Liver (tissue), 8 donors: ENCODE measurements at regions not wholly inside any gene's neighbourhood (a gene's known extent, or its start where the extent isn't known, plus 50 kb on each side); places are given as distances from the start of the nearest gene placed in this dataset.
"Not testable (repeated sequence)": the region's sequence is repeated elsewhere in the genome, so short reads cannot be mapped to it uniquely, and the experiment has no call there.

Experiments used
- DNase-seq: peaks from one replicate; pipeline ENCODE4 v3.0.0-alpha.2; 2017; ENCODE audit warnings: low spot score
- H3K27ac ChIP-seq, 2 donors: one replicate each; pipeline ENCODE4 v1.7.0; 2013; ENCODE audit warnings: inconsistent platforms in 2 of 2, low read length in 2 of 2, control low read depth in 1 of 2, low read depth in 1 of 2, mild to moderate bottlenecking in 1 of 2
- H3K27me3 ChIP-seq, 4 donors: one replicate each; pipeline versions ENCODE4 v1.6.1 to v1.7.0; 2013; ENCODE audit warnings: low read length in 3 of 4, inconsistent platforms in 1 of 4, mild to moderate bottlenecking in 1 of 4, moderate library complexity in 1 of 4; ENCODE audit not compliant: control insufficient read depth in 4 of 4, insufficient read depth in 4 of 4
- H3K36me3 ChIP-seq, 4 donors: one replicate each; pipeline versions ENCODE4 v1.6.1 to v1.7.0; 2013; ENCODE audit warnings: low read length in 3 of 4, mild to moderate bottlenecking in 3 of 4, low read depth in 1 of 4, moderate library complexity in 1 of 4; ENCODE audit not compliant: control insufficient read depth in 4 of 4, insufficient read depth in 3 of 4
- H3K4me1 ChIP-seq, 4 donors: one replicate each; pipeline versions ENCODE4 v1.6.1 to v1.7.0; 2013; ENCODE audit warnings: low read length in 3 of 4, mild to moderate bottlenecking in 3 of 4, moderate library complexity in 1 of 4; ENCODE audit not compliant: control insufficient read depth in 4 of 4, insufficient read depth in 4 of 4
- H3K4me3 ChIP-seq, 3 donors: one replicate each; pipeline versions ENCODE4 v1.6.1 to v1.7.0; 2013; ENCODE audit warnings: low read length in 3 of 3, control low read depth in 1 of 3, low read depth in 1 of 3, mild to moderate bottlenecking in 1 of 3
- H3K9ac ChIP-seq, 2 donors: one replicate each; pipeline ENCODE4 v1.7.0; 2013; ENCODE audit warnings: low read length in 2 of 2, mild to moderate bottlenecking in 2 of 2, moderate library complexity in 2 of 2, control low read depth in 1 of 2, low read depth in 1 of 2
- H3K9me3 ChIP-seq, 4 donors: one replicate each; pipeline versions ENCODE4 v1.6.1 to v1.7.0; 2013; ENCODE audit warnings: low read length in 3 of 4; ENCODE audit not compliant: control insufficient read depth in 4 of 4
- EGR1 ChIP-seq, 2 donors: IDR thresholded peaks; 2 replicates each; pipeline ENCODE4 v1.6.1; 2016 to 2018; ENCODE audit warnings: antibody characterized with exemption in 2 of 2, low read depth in 2 of 2
- FOXA1 ChIP-seq: IDR thresholded peaks from 2 replicates; pipeline ENCODE4 v1.6.1; 2016; ENCODE audit warnings: antibody characterized with exemption
- FOXA2 ChIP-seq: IDR thresholded peaks from 2 replicates; pipeline ENCODE4 v1.6.1; 2016; ENCODE audit warnings: antibody characterized with exemption
- GABPA ChIP-seq, 2 donors: IDR thresholded peaks in 1 of 2; conservative IDR thresholded peaks in 1 of 2; 2 replicates each; pipeline ENCODE4 v1.6.1; 2016; ENCODE audit warnings: antibody characterized with exemption in 2 of 2, mild to moderate bottlenecking in 1 of 2, moderate library complexity in 1 of 2
- HNF4A ChIP-seq, 2 donors: conservative IDR thresholded peaks; 2 replicates each; pipeline ENCODE4 v1.6.1; 2016; ENCODE audit warnings: antibody characterized with exemption in 2 of 2, mild to moderate bottlenecking in 2 of 2
- HNF4G ChIP-seq: IDR thresholded peaks from 2 replicates; pipeline ENCODE4 v1.6.1; 2016; ENCODE audit warnings: antibody characterized with exemption
- JUND ChIP-seq, 2 donors: IDR thresholded peaks; 2 replicates each; pipeline ENCODE4 v1.6.1; 2016; ENCODE audit warnings: antibody characterized with exemption in 2 of 2
- NR2F2 ChIP-seq: IDR thresholded peaks from 2 replicates; pipeline ENCODE4 v1.6.1; 2016; ENCODE audit warnings: antibody characterized with exemption
- RAD21 ChIP-seq, 2 donors: IDR thresholded peaks; 2 replicates each; pipeline ENCODE4 v1.6.1; 2016; ENCODE audit warnings: antibody characterized with exemption in 2 of 2, mild to moderate bottlenecking in 2 of 2
- RXRA ChIP-seq, 2 donors: IDR thresholded peaks; 2 replicates each; pipeline ENCODE4 v1.6.1; 2017 to 2018; ENCODE audit warnings: antibody characterized with exemption in 2 of 2, mild to moderate bottlenecking in 1 of 2
- SP1 ChIP-seq: IDR thresholded peaks from 2 replicates; pipeline ENCODE4 v1.6.1; 2018; ENCODE audit warnings: antibody characterized with exemption, mild to moderate bottlenecking
- TAF1 ChIP-seq: conservative IDR thresholded peaks from 2 replicates; pipeline ENCODE4 v1.6.1; 2016; ENCODE audit warnings: antibody characterized with exemption, mild to moderate bottlenecking
- YY1 ChIP-seq: IDR thresholded peaks from 2 replicates; pipeline ENCODE4 v1.6.1; 2016; ENCODE audit warnings: antibody characterized with exemption, mild to moderate bottlenecking
- WGBS: extraction: QIAGEN DNeasy Blood & Tissue Kit; methylation state at CpG from one replicate; pipeline ENCODE4 v1.1.7; 2013; 5-methylcytosine and 5-hydroxymethylcytosine counted together
- TF ChIP-seq, protein P1 (sequence below): IDR thresholded peaks from 2 replicates; pipeline ENCODE4 v1.6.1; 2016; ENCODE audit warnings: antibody characterized with exemption
- TF ChIP-seq, protein P2 (sequence below): IDR thresholded peaks from 2 replicates; pipeline ENCODE4 v1.6.1; 2016; ENCODE audit warnings: antibody characterized with exemption
- TF ChIP-seq, protein P3 (sequence below): IDR thresholded peaks from 2 replicates; pipeline ENCODE4 v1.6.1; 2016; ENCODE audit warnings: antibody characterized with exemption, mild to moderate bottlenecking
- TF ChIP-seq, protein P4 (sequence below): fragments of 150-350 bp; IDR thresholded peaks from 2 replicates; pipeline ENCODE4 v1.5.1; 2017; ENCODE audit warnings: improper control_type of control experiment, low read depth, low read length; ENCODE audit not compliant: missing input control
- TF ChIP-seq, protein P5 (sequence below): IDR thresholded peaks from 2 replicates; pipeline ENCODE4 v1.6.1; 2016; ENCODE audit warnings: antibody characterized with exemption
- donor health status: healthy.
- donor health status: healthy.
- donor health status: healthy.
- donor health status: healthy.
- donor health status: healthy.

DNA sequence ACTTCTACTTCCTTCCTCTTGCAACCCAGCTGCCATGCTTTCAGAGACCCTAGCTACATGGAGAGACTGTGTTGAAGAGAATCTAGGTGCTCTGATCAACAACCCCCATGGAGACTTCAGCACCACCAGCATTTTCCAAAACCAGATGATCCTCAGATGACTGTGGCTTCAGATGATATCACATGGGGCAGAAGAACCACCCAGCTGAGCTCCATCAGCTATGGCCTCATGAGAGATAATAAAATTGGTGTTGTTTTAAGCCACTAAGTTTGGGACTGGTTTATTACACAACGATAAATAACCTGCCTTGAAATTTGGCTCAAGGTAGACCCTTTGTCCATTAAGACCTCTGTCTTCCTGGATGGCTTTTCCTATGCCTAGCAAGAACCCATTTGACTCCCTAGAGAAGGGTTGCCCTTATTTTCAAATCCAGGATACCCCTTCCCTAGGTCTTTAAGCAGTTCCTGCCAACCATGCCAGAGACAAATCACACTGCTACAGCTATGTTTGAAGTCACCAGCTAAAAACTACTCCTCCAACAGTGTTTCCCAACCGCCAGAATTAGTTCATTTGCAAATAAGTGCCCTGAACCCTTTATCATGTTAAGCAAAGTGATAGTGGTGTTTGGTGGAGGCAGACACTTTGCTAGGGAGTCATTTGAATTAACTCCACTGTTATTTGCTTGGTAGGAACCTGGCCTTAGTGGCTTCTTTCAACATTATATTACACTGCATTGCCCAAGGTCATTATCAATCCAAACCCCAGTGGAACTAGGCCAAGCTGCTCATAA is 136.9 kb upstream of the PALS2 start:
- Histone ChIP-seq H3K27ac (no peak overlapping the region), H3K36me3 (no peaks in the 10 kb centered on the region), H3K4me3 (no peak overlapping the region), H3K27me3 (no peaks in the 10 kb centered on the region), H3K9me3 (no peaks in the 10 kb centered on the region), H3K9ac (no peak overlapping the region), H3K4me1 (peaks cover 0 to 8% (median 3%) of the 10 kb centered on the region in 4 donors)
- WGBS = 73% methylated on average over 2 of the region's 2 CpGs
- no peak for DNase-seq
- TF ChIP-seq HNF4A (conservative IDR thresholded peaks at IDR 0.05) (peak in 1 of 2 donors; percentile 28), RXRA (IDR thresholded peaks at IDR 0.05) (no peak), GABPA (IDR thresholded peaks at IDR 0.05 in 1 of 2, conservative IDR thresholded peaks at IDR 0.05 in 1 of 2) (no peak), YY1 (no peak)
- TF ChIP-seq, protein P1, sequence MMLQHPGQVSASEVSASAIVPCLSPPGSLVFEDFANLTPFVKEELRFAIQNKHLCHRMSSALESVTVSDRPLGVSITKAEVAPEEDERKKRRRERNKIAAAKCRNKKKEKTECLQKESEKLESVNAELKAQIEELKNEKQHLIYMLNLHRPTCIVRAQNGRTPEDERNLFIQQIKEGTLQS = no peak

DNA sequence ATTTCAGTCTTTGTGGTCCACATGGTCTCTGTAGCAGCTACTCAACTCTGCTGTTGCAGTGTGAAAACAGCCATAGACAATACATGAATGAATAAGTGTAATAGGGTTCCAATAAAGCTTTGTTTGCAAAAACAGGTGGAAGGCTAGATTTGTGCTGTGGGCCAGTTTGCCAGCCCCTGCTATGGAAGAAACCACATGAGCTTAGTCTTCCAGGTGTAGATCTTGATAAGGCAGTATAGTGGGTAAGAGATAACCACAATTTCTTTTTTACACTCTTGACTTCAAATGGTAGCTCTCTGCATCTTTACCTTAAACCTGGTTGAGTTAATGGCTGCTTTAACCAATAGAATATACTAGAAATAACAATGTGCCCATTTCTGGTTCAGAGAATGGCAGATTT is 135.0 kb upstream of the PALS2 start:
- Histone ChIP-seq H3K4me1 (peaks cover 0 to 8% (median 3%) of the 10 kb centered on the region in 4 donors), H3K9me3 (no peaks in the 10 kb centered on the region), H3K36me3 (no peaks in the 10 kb centered on the region), H3K27me3 (no peaks in the 10 kb centered on the region), H3K27ac (no peak overlapping the region), H3K9ac (no peak overlapping the region), H3K4me3 (no peak overlapping the region)
- TF ChIP-seq, protein P2, sequence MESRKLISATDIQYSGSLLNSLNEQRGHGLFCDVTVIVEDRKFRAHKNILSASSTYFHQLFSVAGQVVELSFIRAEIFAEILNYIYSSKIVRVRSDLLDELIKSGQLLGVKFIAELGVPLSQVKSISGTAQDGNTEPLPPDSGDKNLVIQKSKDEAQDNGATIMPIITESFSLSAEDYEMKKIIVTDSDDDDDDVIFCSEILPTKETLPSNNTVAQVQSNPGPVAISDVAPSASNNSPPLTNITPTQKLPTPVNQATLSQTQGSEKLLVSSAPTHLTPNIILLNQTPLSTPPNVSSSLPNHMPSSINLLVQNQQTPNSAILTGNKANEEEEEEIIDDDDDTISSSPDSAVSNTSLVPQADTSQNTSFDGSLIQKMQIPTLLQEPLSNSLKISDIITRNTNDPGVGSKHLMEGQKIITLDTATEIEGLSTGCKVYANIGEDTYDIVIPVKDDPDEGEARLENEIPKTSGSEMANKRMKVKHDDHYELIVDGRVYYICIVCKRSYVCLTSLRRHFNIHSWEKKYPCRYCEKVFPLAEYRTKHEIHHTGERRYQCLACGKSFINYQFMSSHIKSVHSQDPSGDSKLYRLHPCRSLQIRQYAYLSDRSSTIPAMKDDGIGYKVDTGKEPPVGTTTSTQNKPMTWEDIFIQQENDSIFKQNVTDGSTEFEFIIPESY = no peak
- TF ChIP-seq, protein P3, sequence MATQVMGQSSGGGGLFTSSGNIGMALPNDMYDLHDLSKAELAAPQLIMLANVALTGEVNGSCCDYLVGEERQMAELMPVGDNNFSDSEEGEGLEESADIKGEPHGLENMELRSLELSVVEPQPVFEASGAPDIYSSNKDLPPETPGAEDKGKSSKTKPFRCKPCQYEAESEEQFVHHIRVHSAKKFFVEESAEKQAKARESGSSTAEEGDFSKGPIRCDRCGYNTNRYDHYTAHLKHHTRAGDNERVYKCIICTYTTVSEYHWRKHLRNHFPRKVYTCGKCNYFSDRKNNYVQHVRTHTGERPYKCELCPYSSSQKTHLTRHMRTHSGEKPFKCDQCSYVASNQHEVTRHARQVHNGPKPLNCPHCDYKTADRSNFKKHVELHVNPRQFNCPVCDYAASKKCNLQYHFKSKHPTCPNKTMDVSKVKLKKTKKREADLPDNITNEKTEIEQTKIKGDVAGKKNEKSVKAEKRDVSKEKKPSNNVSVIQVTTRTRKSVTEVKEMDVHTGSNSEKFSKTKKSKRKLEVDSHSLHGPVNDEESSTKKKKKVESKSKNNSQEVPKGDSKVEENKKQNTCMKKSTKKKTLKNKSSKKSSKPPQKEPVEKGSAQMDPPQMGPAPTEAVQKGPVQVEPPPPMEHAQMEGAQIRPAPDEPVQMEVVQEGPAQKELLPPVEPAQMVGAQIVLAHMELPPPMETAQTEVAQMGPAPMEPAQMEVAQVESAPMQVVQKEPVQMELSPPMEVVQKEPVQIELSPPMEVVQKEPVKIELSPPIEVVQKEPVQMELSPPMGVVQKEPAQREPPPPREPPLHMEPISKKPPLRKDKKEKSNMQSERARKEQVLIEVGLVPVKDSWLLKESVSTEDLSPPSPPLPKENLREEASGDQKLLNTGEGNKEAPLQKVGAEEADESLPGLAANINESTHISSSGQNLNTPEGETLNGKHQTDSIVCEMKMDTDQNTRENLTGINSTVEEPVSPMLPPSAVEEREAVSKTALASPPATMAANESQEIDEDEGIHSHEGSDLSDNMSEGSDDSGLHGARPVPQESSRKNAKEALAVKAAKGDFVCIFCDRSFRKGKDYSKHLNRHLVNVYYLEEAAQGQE = no peak
- TF ChIP-seq RXRA (IDR thresholded peaks at IDR 0.05) (no peak), HNF4G (no peak), HNF4A (conservative IDR thresholded peaks at IDR 0.05) (no peak), NR2F2 (no peak), RAD21 (IDR thresholded peaks at IDR 0.05) (no peak), TAF1 (no peak), EGR1 (IDR thresholded peaks at IDR 0.05; ENCODE audit: low read depth in 2 of 2) (no peak), YY1 (no peak), FOXA2 (no peak), GABPA (IDR thresholded peaks at IDR 0.05 in 1 of 2, conservative IDR thresholded peaks at IDR 0.05 in 1 of 2) (no peak), FOXA1 (no peak), JUND (IDR thresholded peaks at IDR 0.05) (no peak), SP1 (no peak)
- TF ChIP-seq, protein P4, sequence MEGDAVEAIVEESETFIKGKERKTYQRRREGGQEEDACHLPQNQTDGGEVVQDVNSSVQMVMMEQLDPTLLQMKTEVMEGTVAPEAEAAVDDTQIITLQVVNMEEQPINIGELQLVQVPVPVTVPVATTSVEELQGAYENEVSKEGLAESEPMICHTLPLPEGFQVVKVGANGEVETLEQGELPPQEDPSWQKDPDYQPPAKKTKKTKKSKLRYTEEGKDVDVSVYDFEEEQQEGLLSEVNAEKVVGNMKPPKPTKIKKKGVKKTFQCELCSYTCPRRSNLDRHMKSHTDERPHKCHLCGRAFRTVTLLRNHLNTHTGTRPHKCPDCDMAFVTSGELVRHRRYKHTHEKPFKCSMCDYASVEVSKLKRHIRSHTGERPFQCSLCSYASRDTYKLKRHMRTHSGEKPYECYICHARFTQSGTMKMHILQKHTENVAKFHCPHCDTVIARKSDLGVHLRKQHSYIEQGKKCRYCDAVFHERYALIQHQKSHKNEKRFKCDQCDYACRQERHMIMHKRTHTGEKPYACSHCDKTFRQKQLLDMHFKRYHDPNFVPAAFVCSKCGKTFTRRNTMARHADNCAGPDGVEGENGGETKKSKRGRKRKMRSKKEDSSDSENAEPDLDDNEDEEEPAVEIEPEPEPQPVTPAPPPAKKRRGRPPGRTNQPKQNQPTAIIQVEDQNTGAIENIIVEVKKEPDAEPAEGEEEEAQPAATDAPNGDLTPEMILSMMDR = no peak
- TF ChIP-seq, protein P5, sequence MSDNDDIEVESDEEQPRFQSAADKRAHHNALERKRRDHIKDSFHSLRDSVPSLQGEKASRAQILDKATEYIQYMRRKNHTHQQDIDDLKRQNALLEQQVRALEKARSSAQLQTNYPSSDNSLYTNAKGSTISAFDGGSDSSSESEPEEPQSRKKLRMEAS = no peak
- TF ChIP-seq, protein P1 = no peak
- no peak for DNase-seq

DNA sequence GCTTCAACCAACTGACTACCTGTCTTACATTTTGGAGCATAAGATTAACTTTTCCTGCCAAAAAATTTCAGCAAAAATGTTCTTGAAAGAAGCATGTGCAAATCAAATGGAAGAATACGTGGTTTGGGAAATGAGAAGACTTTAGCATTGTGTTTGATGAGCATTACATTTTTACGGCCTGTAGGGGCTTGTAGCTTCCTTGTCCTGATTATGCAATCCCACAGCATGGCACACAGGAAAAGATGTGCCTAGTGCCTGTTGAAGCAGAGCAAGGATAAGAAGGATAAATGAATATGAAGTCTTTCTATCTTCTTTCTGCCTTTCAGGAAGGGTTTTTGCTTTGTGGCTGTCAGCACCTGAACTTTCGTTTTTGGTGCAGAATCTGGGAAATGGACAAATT is 134.1 kb upstream of the PALS2 start:
- not testable (repeated sequence) for H3K36me3 ChIP-seq, H3K9me3 ChIP-seq, H3K27me3 ChIP-seq, DNase-seq, H3K9ac ChIP-seq, H3K27ac ChIP-seq, H3K4me3 ChIP-seq, H3K4me1 ChIP-seq
- WGBS = 82% methylated on average over 3 of the region's 3 CpGs
